HG03280 (cell line): ENCODE measurements at regions not wholly inside any gene's neighbourhood (a gene's known extent, or its start where the extent isn't known, plus 50 kb on each side); places are given as distances from the start of the nearest gene placed in this dataset.

ENCODE experiments used
- ATAC-seq: cut with Tn5 transposase; IDR thresholded peaks from one replicate; pipeline ENCODE4 v1.9.1; 2021; ENCODE audit warnings: mild to moderate bottlenecking, moderate library complexity; ENCODE audit not compliant: unreplicated experiment

DNA sequence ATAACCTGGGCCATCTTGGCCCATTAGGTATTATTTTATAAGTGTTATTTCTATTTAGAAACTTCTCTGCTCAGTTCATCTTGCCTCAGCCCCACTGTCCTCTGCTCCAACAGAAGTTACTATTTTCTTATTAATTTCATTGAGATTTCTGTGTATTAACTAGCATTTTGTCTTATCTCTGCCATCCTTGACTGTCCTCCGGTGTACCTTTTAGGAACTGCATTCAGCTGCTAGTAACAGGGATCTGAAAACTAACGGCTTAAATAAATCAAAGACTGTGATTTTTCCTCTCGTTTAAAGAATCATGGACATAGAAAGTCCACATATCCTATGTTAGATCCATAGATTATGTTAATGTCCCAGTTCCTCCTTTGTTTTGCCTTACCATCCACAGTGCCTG, 382.5 kb downstream of the MATN1 start:
- no peak for ATAC-seq

DNA sequence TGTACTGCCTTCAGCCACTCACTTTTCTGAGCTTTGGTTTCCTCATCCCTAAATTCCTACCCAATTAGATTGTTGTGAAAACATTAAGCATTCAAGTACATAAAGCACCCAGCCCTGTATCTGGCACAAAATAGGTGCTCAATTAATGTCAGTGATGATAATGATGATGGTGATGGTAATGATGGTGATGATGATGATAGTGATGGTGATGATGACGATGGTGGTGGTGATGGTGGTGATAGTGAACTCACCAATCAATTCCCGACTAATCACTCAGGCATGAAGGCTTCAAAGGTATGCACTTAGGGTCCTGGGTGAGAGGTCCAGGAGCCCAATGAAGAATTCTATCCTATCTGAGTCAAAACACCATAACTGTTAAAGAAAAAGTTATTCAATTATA, 383.5 kb downstream of the MATN1 start:
- no peak for ATAC-seq

DNA sequence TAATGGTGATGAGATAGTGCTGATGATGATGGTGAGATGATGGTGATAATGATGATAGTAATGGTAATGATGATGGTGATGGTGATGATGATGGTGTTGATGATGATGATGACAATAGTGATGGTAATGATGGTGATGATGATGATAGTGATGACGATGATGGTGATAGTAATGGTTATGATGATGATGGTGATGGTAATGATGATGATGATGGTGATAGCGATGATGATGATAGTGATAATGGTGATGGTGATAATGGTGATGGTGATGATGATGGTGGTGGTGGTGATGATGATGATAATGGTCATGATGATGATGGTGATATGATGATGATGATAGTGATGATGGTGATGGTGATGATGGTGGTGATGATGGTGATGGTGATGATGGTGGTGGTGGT, 384.6 kb downstream of the MATN1 start:
- ATAC-seq, result no peak

DNA sequence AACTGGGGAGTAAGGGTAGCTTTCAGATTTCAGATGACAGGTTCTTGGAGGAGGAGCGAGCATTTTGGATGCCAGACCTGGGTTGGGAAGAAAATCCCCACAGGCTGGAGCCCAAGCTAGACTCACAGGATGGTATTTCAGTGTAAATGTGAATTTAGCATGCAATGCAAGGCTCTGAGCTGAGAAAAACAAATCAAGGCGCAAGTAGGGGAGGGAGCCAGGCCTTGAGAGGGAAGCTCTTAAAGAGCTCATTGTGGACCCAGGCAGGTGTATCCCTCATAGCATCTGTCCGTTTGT, 386.1 kb downstream of the MATN1 start:
- ATAC-seq, result no peak

DNA sequence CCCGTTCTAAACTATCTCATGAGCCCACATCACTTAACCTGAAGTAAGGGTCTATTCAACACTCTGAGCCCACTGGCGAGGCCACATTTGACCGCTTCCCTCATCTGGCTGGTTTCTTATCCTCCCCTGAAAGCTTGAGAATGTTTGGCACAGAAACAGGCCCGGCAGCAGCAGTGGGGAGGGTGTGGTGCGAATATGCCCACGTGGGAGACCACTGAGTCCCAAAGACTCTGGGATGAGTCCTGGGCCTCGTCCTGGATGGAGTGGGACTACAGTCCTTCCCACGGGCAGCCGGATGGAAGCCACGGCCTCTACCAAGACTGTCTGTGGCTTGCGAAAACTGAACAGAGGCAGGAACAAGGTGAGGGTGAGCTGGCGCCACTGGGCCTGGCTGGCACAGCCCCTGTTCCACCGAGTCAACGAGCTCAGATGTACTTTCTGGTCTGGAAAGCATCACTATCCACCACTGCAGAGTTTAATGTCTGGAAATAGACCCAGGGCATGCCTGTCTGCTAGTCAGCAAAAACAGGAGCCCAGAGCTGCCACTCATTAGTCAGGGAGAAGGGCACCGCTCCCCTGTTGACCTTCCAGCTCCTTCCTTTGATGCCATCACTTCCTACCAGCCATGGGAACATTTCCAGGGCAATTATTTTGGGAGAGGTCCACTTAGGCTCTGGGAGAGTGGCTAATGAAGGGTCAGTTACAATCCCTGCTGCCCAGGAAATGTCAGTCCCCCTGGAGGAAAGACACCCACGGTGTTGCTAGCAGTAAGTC, 386.6 kb downstream of the MATN1 start:
- ATAC-seq, result no peak

DNA sequence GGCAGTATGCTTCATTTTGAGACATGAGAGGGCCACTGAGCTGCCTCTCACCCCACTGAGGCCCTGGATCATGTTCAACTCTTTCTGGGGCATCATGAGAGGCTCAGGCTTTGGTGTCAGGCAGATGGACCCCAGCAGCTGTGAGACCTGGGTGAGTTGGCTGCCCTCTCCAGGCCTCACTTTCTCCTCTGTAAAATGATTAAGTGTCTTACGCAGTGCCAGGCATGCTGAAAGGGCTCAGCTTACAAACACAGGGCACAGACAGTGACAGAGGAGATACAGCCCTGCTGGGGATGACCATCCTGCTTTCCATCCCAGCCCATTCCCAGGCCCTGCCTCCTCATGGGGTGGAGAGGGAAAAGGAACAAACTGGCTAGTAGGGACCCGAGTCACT, 387.4 kb downstream of the MATN1 start:
- no peak for ATAC-seq

DNA sequence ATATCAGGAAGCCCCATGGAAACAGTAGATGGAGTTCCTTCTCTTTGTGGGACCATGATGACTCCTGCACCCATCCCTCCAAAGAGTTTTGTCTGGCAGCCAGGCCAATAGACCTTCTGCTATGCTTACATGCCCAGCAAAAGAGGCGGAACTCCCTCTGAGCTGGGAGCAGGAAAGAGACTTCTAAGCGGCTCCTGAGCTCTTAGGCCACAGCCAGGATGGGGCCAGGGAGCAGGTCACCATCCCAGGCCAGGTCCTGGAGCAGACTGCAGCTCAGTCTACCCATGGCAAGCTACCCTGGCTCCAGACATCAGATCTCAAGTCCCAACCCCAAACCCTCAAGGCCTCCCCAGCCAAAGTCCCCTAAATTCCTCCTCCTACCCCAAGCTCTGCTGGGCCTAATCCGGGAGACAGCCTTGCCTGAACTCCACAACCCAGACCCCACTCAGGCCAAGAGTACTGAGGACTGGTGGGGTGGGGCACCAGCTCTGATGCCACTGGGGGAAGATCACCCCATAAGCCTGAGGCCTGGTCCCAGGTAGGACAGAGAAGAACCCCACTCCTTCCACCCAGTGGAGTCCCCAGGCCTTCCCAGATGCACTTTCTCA, 387.9 kb downstream of the MATN1 start:
- no peak for ATAC-seq

DNA sequence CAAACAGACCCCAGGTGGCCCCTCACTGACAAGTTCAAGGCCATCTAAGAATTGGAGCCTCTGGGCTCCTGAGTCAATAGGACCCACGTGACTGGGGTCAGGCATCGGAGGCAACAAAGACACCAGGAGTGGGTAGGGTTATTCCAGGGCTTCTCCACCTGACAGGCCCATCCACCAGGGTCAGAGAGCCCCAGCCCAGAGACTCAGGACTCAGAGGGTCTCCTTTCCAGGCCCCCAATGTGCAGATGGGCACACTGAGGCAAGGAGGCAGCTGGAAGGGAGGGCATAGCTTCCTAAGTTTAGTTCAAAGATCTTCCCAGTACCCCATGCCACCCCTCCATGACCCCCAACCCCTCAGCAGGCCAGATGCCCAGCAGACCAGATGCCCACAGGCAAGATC, 388.6 kb downstream of the MATN1 start:
- ATAC-seq, result no peak

DNA sequence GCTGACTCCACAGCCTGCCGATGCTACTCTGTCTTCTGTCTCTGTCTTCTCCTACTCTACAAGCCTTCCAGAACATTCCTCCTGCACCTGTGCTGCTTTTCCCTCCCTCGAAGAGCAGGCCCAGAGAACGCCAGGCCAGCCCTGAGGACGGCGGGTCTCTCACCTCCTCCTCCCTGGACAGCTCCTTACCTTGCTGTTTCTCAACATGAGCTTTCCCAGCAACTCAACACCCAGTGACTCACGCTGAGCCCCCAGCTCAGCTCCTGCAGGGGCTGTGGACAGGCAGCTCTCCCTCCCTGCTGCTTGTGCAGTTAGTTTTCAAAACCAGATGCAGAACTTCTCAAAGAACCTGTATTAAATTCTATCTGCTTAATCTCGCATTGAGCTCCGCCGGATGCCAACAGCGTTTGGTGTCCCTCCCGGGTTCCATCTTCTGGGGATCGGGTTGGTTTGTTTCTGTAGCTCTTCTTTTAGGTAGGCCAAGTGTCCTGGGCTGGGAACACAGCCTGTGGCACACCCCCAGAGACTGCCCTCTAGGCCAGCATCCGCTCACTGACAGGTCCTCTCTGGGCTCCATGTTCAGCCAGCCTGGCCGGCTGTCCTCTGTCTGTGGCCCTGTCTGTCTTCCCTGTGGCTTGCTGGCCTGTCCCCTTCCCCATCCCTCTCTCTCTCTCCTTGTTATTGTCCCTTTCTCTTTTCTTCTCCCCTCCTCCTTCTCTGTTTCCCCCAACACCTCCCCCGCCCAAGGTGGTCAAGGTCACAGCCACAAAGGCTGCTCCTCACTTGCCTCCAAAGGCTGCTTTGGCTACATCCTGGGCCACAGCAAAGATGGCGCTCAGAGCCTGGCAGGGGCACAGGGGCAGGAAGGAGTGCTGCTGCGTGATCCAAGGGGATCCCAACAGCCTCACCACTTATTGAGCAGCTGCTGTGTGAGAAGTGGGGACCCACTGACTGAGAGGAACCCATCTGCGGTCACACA, 391.0 kb downstream of the MATN1 start:
- no peak for ATAC-seq

DNA sequence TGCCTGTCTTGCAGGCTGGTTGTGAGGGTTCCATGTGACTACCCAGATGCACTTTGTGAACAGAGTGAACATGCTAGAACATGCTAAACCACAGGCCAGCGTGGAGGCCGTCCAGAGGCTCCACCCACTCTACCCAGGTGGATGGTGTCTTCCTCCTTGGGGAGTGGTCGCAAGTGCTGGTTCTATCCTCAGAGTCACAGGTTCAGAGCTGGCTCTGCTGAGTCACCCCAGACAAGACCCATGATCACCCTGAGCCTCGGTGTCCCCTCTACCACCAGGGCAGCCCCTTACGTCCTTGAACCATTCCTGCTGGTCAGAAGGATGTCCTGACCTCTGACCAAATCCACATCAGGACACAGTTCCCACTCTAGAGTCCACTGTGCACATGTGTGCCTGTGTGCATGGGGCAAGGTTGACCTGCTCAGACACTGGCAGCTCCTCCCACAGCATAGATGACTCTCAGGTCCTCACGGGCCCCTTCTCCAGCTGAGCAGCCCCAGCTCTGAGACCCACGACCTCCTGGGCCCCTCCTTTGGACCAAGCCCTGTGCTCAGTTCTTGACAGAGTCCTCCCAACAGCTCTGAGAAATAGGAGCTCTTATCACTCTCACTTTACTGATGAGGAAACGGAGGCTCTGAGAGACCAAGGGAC, 391.8 kb downstream of the MATN1 start:
- ATAC-seq, result no peak

DNA sequence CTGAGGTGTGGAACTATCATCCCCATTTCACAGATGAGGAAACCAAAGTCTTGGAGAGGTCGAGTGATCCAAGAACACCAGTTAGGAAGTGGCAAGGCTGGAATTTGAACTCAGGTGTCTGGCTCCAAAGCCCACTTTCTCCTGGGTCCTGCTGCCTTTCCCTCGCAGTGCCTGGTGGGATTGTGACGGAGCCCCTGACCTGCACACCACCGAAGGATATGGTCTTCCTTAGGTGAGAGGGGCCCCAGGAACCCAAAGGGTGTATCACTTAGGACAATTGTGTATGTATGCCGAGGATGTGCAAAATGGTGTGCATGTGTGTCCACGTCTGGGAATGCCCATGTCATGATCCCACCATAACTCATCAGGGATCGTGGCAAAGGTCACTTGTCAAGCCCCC, 392.7 kb downstream of the MATN1 start:
- no peak for ATAC-seq

DNA sequence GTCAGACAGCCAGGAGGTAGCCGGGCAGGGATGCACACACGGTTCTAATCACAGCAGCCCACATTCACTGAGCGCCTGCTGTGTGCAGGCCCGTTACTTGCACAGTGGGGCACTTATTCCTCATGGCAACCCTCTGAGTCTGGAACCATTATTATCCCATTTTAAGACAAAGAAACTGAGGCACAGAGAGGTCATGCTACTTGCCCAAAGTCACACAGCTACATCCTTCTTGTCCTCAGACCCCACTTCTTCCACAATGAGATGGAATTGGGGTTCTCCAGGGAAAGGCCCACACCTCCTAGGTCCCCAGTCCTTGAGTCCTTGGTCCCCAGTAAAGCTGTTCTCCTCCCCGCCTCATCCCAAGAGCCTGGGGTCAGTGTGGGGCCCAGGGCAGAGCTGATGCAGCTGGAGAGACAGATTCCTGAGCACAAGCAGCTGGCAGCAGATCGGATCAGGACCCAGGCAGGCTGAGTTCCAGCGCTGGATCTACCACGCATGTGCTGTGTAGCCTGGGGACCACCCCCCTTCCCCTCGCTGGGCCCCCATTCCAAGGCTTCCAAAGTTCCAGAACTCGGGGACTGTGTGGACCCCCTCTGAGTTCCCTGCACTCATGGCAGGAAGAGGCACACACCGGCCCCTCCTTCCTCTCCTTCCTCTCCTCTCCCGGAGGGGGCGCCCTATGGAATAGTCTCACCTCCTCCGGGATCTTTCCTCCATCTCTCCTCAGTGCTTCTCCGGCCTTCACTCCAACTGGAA, 393.4 kb downstream of the MATN1 start:
- ATAC-seq, result no peak

DNA sequence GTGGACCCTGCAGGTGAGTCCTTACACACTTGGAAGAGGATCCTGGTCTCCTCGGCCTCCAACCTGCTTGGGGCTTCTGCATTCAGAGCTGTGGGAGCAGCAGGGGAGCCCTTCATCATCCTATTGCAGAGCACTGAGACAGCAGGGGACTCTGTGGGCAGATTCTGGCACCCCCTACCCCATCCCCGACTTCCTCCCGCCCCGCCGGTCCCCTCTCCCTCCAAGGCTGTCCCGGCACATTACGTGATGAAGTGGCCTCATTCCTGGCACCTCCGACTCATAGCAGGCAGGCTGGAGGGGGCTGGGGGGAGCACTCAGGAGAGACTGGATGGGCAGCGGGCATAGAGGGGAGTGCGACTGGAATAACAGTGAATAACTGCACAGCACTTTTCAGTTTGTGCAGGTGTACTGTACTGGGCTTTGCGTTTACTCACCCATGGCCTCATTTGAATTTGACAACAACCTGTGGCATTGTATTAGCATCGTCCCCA, 394.1 kb downstream of the MATN1 start:
- ATAC-seq, result no peak

DNA sequence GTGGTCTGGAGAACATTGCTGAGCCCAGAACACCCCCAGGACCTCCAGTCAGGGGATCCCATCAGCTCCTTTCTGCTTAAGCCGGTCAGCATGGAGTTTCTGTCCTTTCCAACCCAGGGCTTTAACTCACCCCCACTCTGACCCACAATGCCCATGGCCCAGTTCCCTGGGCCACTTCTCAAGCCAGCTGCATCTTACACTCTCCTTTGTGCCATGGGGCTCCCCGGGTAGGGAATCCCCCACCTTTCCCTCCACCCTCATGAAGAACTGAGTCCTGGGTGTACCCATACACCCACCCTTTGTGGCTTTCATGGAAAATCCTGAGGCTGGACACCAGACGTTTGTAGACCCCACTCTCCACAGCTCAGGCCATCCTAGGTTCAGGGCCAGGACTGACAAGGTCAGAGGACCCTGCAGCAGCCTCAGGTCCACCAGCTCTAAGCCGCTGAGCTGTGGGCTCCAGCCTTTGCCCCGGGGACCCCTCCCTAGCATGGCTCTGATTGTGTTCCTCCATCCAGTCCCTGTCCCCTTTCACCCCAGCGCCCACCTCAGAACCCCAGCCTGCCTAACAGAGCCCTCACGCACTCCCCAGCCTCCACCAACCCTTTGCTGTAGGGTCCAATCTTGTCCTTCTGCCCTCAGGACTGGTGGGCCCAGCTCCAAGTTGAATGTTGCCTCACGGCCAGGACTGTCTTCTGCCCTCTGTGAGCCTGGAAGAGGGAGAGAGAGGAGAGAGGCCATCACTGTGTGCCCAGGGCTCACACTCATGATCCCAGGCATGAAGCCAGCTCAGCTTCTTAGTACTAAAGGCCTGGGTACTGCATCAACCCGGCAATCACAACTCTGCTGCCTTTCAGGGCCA, 394.8 kb downstream of the MATN1 start:
- ATAC-seq, result no peak

DNA sequence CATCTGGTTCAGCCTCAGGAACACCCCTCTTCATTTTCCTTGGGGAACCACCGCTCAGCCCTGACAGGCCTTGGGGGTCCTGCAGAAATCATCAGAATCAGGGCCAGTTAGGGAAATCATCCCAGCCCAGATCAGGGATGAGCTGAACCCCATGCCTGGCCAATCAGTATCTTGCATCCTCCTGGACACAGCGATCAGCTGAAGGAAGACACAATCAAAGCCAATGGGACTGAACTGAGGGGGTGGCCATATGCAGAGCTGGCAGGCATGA, 395.4 kb downstream of the MATN1 start:
- no peak for ATAC-seq

DNA sequence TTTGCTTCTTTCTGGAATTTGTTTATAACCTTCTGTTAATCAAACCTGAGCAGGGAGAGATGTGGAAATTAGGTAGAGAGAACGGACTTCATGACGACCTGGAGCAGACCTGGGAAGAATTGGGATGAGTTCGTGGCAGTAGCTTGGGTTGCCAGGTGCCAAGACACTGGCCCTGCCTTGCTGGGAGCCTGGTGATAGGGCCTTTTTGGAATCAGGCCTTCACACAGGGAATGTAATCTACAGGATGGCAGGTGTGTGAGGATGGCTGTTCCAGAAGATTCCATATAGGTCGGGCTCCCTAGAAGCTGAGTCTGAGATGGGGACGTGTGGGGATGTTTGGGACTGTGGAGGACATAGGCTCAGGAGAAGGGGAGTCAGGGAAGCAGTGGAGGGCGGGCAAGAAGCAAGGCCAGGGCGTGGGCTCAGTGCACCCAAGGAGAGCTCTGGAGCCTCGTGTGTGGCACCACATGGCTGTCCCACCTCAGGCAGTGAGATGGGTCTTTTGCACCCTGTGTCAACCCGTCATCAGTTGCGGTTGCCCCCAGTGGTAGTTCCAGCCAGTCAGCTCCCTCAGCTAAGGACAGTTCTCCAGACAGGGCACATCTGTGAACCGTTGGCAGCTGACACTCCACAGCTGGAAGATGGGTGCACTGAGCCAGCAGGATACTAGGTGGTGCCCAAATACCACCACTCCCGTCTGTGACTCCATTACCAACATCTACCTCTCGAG, 395.9 kb downstream of the MATN1 start:
- ATAC-seq, result no peak

DNA sequence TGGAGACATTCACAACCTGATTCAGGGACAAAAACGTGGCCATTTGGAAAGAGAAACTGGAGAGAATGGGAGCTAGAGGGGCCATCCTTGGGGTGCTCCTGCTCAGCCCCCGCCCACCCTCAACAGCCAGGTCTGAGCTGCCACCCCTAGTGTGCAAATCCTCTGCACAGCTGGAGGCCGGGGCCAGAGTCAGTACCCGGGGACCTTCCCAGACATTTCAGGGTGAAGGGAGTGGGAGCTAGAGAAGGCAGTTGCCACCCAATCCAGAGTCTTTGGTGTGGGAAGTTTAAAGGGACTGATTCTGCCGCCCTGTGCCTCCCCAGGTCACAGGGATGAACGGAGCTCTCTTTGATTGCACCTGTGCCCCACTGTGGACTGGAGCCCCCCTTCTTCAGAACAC, 397.4 kb downstream of the MATN1 start:
- no peak for ATAC-seq

DNA sequence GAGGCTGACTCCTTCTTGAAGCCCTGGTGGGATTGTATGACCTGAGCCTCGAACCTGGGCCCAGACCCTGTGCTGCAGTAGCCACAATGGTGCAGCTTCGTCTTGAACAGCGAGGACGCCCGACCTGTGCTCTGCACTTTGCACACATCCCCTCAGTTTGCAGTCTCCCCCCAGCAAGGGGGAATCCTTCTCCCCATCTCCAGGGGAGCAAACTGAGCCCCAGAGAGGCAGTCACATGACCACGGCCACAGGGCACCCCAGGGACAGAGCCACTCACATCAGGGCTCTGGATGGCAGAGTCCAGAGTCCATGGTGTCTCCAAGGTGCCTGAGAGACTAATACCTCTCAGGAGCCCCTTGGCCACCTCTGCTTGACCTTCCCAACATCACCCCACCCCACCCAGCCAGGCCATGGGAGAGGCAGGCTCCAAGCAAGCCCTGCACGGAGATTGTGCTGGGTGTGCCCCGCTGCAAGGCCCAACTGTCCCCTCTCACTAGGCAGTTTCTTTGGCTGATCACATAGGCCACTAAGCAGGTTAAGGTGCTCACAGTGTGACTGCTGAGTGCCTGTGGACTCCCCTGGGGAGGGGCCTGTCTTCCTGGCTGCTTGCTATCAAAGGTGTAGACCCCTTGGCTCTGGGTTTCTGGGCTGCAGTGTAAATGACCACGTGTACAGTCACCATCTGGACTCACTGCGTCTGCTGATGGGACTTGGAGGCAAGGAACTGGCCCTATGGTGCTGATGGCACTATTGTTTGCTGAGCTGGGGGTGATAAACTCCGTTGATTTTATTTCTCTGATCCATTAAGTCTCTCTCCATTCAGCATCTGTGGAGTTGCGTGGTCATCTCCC, 398.1 kb downstream of the MATN1 start:
- no peak for ATAC-seq
